B cell (primary cell): ENCODE measurements at regions not wholly inside any gene's neighbourhood (a gene's known extent, or its start where the extent isn't known, plus 50 kb on each side); places are given as distances from the start of the nearest gene placed in this dataset.

Source experiments
- ATAC-seq: fragments of 200-7000 bp; cut with Tn5 transposase; one replicate; pipeline ENCODE4 v1.10.0; 2021; ENCODE audit warnings: low read depth, mild to moderate bottlenecking, moderate number of reproducible peaks, moderate library complexity
- CTCF ChIA-PET: fragments of 350-600 bp; sonication (Branson Sonifier 250); formaldehyde crosslinking; loops from one replicate; lab custom pipeline; 2021; ENCODE audit warnings: antibody characterized with exemption, inconsistent platforms; lab: Charles Lee
- POLR2A ChIA-PET: fragments of 350-600 bp; sonication (Branson Sonifier 250); formaldehyde crosslinking; loops from one replicate; lab custom pipeline; 2021; ENCODE audit warnings: antibody characterized with exemption; lab: Charles Lee
- DNase-seq: peaks from one replicate; pipeline ENCODE4 v3.0.0; 2013
- H2AFZ ChIP-seq: 2 replicates; pipeline ENCODE4 v1.6.1; 2012; ENCODE audit warnings: mild to moderate bottlenecking, low read depth, low read length; ENCODE audit not compliant: insufficient read depth, poor library complexity, severe bottlenecking
- H3K27ac ChIP-seq, 2 donors: 1 replicate in 1 of 2; 2 replicates in 1 of 2; pipeline ENCODE4 v1.5.1; 2012 to 2013; ENCODE audit warnings: low read length in 2 of 2, mild to moderate bottlenecking in 2 of 2, moderate library complexity in 1 of 2
- H3K27me3 ChIP-seq, 4 experiments: fragments of 200-600 bp in 1 of 4; sonication (generic) in 1 of 4; replicated peaks in 1 of 4; 1 replicate in 2 of 4; 2 replicates in 2 of 4; pipeline versions ENCODE4 v1.6.1 to v1.7.0; 2013 to 2016; ENCODE audit warnings: low read length in 3 of 4, mild to moderate bottlenecking in 2 of 4, mixed read lengths in 1 of 4, moderate library complexity in 1 of 4; ENCODE audit not compliant: insufficient read depth in 4 of 4, control insufficient read depth in 3 of 4; ENCODE audit errors: control extremely low read depth in 1 of 4
- H3K36me3 ChIP-seq, 2 experiments: replicated peaks in 1 of 2; 1 replicate in 1 of 2; 2 replicates in 1 of 2; pipeline versions ENCODE4 v1.6.1 to v1.7.1; 2013; ENCODE audit warnings: low read length in 1 of 2; ENCODE audit not compliant: insufficient read depth in 2 of 2, control insufficient read depth in 1 of 2; ENCODE audit errors: control extremely low read depth in 1 of 2, extremely low read depth in 1 of 2
- H3K4me1 ChIP-seq, 2 donors: fragments of 200-600 bp in 1 of 2; sonication (generic) in 1 of 2; 1 replicate in 1 of 2; 2 replicates in 1 of 2; pipeline versions ENCODE4 v1.5.1 to v1.6.1; 2013 to 2017; ENCODE audit warnings: low read length in 2 of 2; ENCODE audit not compliant: control insufficient read depth in 2 of 2, insufficient read depth in 2 of 2
- H3K4me2 ChIP-seq: replicated peaks from 2 replicates; pipeline ENCODE3; 2012; ENCODE audit warnings: mild to moderate bottlenecking, low read depth, low read length; ENCODE audit not compliant: poor library complexity, severe bottlenecking
- H3K4me3 ChIP-seq, 5 experiments: fragments of 200-600 bp in 1 of 5; sonication (generic) in 1 of 5; 1 replicate in 3 of 5; 2 replicates in 2 of 5; pipeline versions ENCODE4 v1.5.1 to v1.7.0; 2011 to 2016; ENCODE audit warnings: low read length in 4 of 5, mild to moderate bottlenecking in 4 of 5, low read depth in 2 of 5, control low read depth in 1 of 5, moderate library complexity in 1 of 5; ENCODE audit not compliant: insufficient read depth in 1 of 5; ENCODE audit errors: control extremely low read depth in 1 of 5, extremely low read depth in 1 of 5
- H3K79me2 ChIP-seq: fragments of 200-600 bp; sonication (generic); one replicate; pipeline ENCODE4 v1.6.0; 2016; ENCODE audit warnings: low read length; ENCODE audit not compliant: control insufficient read depth, insufficient read depth
- H3K9ac ChIP-seq: fragments of 200-600 bp; sonication (generic); 2 replicates; pipeline ENCODE4 v1.6.1; 2017; ENCODE audit warnings: mild to moderate bottlenecking, low read length, moderate library complexity
- H3K9me3 ChIP-seq, 3 donors: one replicate each; pipeline versions ENCODE4 v1.6.1 to v1.7.1; 2013; ENCODE audit warnings: low read length in 2 of 3; ENCODE audit not compliant: control insufficient read depth in 2 of 3, insufficient read depth in 1 of 3; ENCODE audit errors: control extremely low read depth in 1 of 3
- H4K20me1 ChIP-seq: 2 replicates; pipeline ENCODE4 v1.6.0; 2012; ENCODE audit warnings: mild to moderate bottlenecking, low read length; ENCODE audit not compliant: insufficient read depth, control insufficient read depth, poor library complexity, severe bottlenecking
- H3K27ac Mint-ChIP-seq: one replicate; pipeline ENCODE4 v1.8.0; 2021; ENCODE audit warnings: mixed read lengths
- H3K27me3 Mint-ChIP-seq: one replicate; pipeline ENCODE4 v1.8.0; 2021; ENCODE audit warnings: mixed read lengths
- H3K4me1 Mint-ChIP-seq: one replicate; pipeline ENCODE4 v1.8.0; 2021; ENCODE audit warnings: mixed read lengths
- H3K4me3 Mint-ChIP-seq: one replicate; pipeline ENCODE4 v1.8.0; 2021; ENCODE audit warnings: mixed read lengths
- H3K9me3 Mint-ChIP-seq: one replicate; pipeline ENCODE4 v1.8.0; 2022; ENCODE audit warnings: mixed read lengths; ENCODE audit not compliant: insufficient read depth
- CTCF ChIP-seq: fragments of 200-600 bp; IDR thresholded peaks from one replicate; pipeline ENCODE4 v1.8.0; 2022; ENCODE audit warnings: antibody characterized with exemption, mild to moderate bottlenecking
- EZH2 ChIP-seq: IDR thresholded peaks from 2 replicates; pipeline ENCODE4 v1.6.1; 2012; ENCODE audit warnings: borderline replicate concordance, low read depth, mild to moderate bottlenecking, moderate library complexity, low read length; ENCODE audit not compliant: insufficient read depth, poor library complexity, severe bottlenecking
- WGBS: methylation state at CpG from one replicate; pipeline ENCODE4 v1.1.5; 2013; ENCODE audit warnings: missing lambda C conversion rate; ENCODE audit not compliant: insufficient coverage; 5-methylcytosine and 5-hydroxymethylcytosine counted together
- intact Hi-C: fragments of 100-400 bp; cut with micrococcal nuclease; formaldehyde crosslinking; loops from one replicate; pipeline ENCODE4 v1.10.0; 2022

DNA sequence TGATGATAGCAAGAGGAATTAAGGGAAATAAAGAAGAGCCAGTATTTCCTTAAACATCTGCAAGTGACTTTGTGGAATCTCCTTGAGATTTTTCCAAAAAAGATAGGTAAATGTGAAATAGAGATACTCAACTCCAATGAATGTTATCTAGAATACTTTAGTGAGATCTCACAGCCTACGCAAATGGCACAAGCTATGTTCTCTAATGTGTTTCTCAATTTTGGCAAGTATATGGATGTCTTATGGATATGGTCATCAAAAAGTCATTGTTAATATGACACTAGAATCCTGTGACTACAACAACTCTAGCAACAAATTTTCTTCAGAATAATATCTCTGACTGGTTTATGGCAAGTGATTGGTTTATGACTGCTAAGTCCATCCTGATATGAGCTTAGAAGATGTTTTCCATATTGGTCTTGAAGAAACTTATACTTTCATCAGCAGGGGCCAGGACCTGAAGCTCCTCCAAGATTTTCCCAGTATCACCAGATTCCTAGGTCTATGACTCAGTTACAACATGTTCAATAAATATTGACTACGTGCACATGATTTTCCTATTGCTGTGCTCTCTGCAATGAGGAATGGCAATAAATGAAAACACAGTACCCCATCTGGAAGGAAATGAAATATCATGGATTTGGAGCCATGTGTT is 170.9 kb upstream of the THBS1 start:
- DNase-seq: no peak
- Histone ChIP-seq H3K4me3 (no peak overlapping the region), H3K79me2 (no peaks in the 10 kb centered on the region), H3K9ac (no peak overlapping the region), H3K36me3 (no peaks in the 10 kb centered on the region), H3K4me2 (no peak overlapping the region), H4K20me1 (no peaks in the 10 kb centered on the region), H3K27me3 (no peaks in the 10 kb centered on the region), H3K4me1 (no peaks in the 10 kb centered on the region), H3K9me3 (no peaks in the 10 kb centered on the region), H2AFZ (no peak overlapping the region), H3K27ac (no peak overlapping the region)
- H3K27ac Mint-ChIP-seq: no peak overlapping the region
- ChIA-PET CTCF (no interaction called here), POLR2A (no interaction called here)
- TF ChIP-seq CTCF: no peak
- TF ChIP-seq EZH2: no peak
- H3K4me3 Mint-ChIP-seq: no peak overlapping the region
- H3K4me1 Mint-ChIP-seq: no peaks in the 10 kb centered on the region
- WGBS: no CpG with 5 or more reads among the region's 2 CpGs
- peaks cover 14% of the 10 kb centered on the region for H3K27me3 Mint-ChIP-seq
- H3K9me3 Mint-ChIP-seq: no peaks in the 10 kb centered on the region
- no peak for ATAC-seq
- intact Hi-C loops: no loop called here

- no peaks in the 10 kb centered on the region for H3K9me3 Mint-ChIP-seq
- DNase-seq (no peak), ATAC-seq (no peak)
- H3K4me1 Mint-ChIP-seq: no peaks in the 10 kb centered on the region
- H3K36me3 ChIP-seq: no peaks in the 10 kb centered on the region
- no peak overlapping the region for H3K9ac ChIP-seq
- intact Hi-C loops: no loop called here
- H4K20me1 ChIP-seq: no peaks in the 10 kb centered on the region
- H3K27ac Mint-ChIP-seq: no peak overlapping the region
- no peak overlapping the region for H2AFZ ChIP-seq
- TF ChIP-seq EZH2 (no peak), CTCF (no peak)
- 63% methylated on average over 1 of the region's 4 CpGs for WGBS
- H3K4me1 ChIP-seq: no peaks in the 10 kb centered on the region
- no peaks in the 10 kb centered on the region for H3K79me2 ChIP-seq
- H3K4me3 Mint-ChIP-seq: no peak overlapping the region
- H3K4me3 ChIP-seq: no peak overlapping the region
- no peak overlapping the region for H3K27ac ChIP-seq
- ChIA-PET POLR2A (no interaction called here), CTCF (no interaction called here)
- H3K4me2 ChIP-seq: no peak overlapping the region
- peaks cover 11% of the 10 kb centered on the region for H3K27me3 Mint-ChIP-seq
- peaks cover 0 to 4% (median 0%) of the 10 kb centered on the region in 3 donors for H3K9me3 ChIP-seq
- H3K27me3 ChIP-seq: no peaks in the 10 kb centered on the region
Observed at GRCh38 chr15:39411102-39411989, 169.5 kb upstream of the THBS1 start.
